ENCODE measurements at regions not wholly inside any gene's neighbourhood (a gene's known extent, or its start where the extent isn't known, plus 50 kb on each side); places are given as distances from the start of the nearest gene placed in this dataset.

DNA sequence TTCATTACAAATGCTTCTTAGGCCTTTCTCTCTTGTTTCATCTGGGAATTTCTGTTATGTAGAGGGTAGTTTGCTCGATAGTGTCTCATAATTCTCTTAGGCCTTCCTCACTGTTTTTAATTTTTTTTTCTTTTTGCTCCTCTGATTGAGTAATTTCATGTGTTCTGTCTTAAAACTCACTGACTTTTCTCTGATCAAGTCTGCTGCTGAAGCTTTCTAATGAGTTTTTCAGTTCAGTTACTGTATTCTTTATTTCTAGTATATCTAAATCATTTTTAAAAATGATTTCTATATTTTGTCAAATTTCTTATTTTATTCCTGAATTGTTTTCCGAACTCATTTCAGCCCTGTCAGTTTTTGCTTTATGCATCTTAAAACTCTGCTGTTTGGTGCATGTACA lies 228.0 kb downstream of the MID1IP1 start:
- Histone ChIP-seq H3K79me2 (ENCODE audit: insufficient read depth, low read length) (no peaks in the 10 kb centered on the region; the same call in 1 of the 2 replicates), H4K91ac (ENCODE audit: insufficient read length, low read depth, low read length) (no peak overlapping the region), H3K9ac (ENCODE audit: extremely low read depth, insufficient read length, low read length) (no peak overlapping the region), H3K18ac (ENCODE audit: insufficient read length, low read depth, low read length) (no peak overlapping the region), H2BK20ac (ENCODE audit: low read depth, low read length, poor library complexity, severe bottlenecking) (no peak overlapping the region), H2BK120ac (ENCODE audit: low read depth, low read length, poor library complexity, severe bottlenecking) (no peak overlapping the region), H4K8ac (replicated peaks; ENCODE audit: insufficient read length, low read depth, low read length) (no peak overlapping the region), H4K5ac (ENCODE audit: insufficient read length, low read depth, low read length) (no peak overlapping the region), H3K4me2 (ENCODE audit: insufficient read depth, insufficient read length, low read length) (no peak overlapping the region), H2BK15ac (ENCODE audit: low read depth, low read length) (no peak overlapping the region), H2BK5ac (ENCODE audit: insufficient read length, low read length) (no peak overlapping the region), H3K14ac (ENCODE audit: insufficient read depth, low read length) (no peak overlapping the region), H3K4ac (ENCODE audit: low read depth, low read length) (no peak overlapping the region), H3K23ac (ENCODE audit: insufficient read length, low read depth, low read length) (no peak overlapping the region), H3T11ph (ENCODE audit: low read length) (no peak overlapping the region), H2BK12ac (ENCODE audit: insufficient read length, low read depth, low read length) (no peak overlapping the region), H4K20me1 (ENCODE audit: control insufficient read depth, insufficient read depth, insufficient read length) (no peaks in the 10 kb centered on the region), H3K23me2 (ENCODE audit: insufficient read length, low read depth, low read length, poor library complexity, severe bottlenecking) (no peaks in the 10 kb centered on the region), H3K27ac (ENCODE audit: insufficient read length, low read depth, low read length) (no peak overlapping the region), H3K9me3 (ENCODE audit: control insufficient read depth, low read depth, low read length) (peaks cover 6% of the 10 kb centered on the region), H3K79me1 (ENCODE audit: insufficient read depth, low read depth, low read length, poor library complexity, severe bottlenecking) (no peaks in the 10 kb centered on the region), H2AK5ac (ENCODE audit: insufficient read length, low read length) (no peak overlapping the region), H3K56ac (ENCODE audit: insufficient read length, low read depth, low read length) (no peak overlapping the region), H3K27me3 (ENCODE audit: insufficient read depth, low read length) (no peaks in the 10 kb centered on the region), H3K4me1 (ENCODE audit: insufficient read depth, low read length) (no peaks in the 10 kb centered on the region), H2AFZ (ENCODE audit: low read length) (no peak overlapping the region)
- Mint-ChIP-seq H3K4me3 (no peak overlapping the region), H3K27me3 (ENCODE audit: low read depth) (no peaks in the 10 kb centered on the region), H3K4me1 (no peaks in the 10 kb centered on the region), H3K9me3 (peaks cover 70 to 77% of the 10 kb centered on the region in 2 experiments), H3K36me3 (ENCODE audit: insufficient read depth in 1 of 3, low read depth in 3 of 3) (peaks cover 9 to 21% (median 13%) of the 10 kb centered on the region in 3 experiments), H3K27ac (no peak overlapping the region)
- no peak for TF ChIP-seq CTCF (conservative IDR thresholded peaks at IDR 0.05)
- no CpG with 5 or more reads among the region's 2 CpGs for WGBS (ENCODE audit: extremely low coverage, insufficient read length, low lambda C conversion rate)
- no peak for DNase-seq

Data from H9 (cell line).